GM12864 (cell line): ENCODE measurements at regions not wholly inside any gene's neighbourhood (a gene's known extent, or its start where the extent isn't known, plus 50 kb on each side); places are given as distances from the start of the nearest gene placed in this dataset.
"Not testable (repeated sequence)": the region's sequence is repeated elsewhere in the genome, so short reads cannot be mapped to it uniquely, and the experiment has no call there.

Experiments
- DNase-seq: peaks from one replicate; pipeline ENCODE4 v3.0.0-alpha.2; 2011; ENCODE audit warnings: low read depth
- H3K4me3 ChIP-seq: 2 replicates; pipeline ENCODE4 v1.5.1; 2011; ENCODE audit warnings: mild to moderate bottlenecking, low read depth, low read length, control low read depth
- CTCF ChIP-seq: IDR thresholded peaks from 2 replicates; pipeline ENCODE4 v1.5.1; 2011; ENCODE audit warnings: low read depth, mild to moderate bottlenecking, moderate library complexity, low read length, control low read depth, inconsistent platforms; ENCODE audit errors: missing control alignments

- DNase-seq = no peak
- TF ChIP-seq CTCF = no peak
- H3K4me3 ChIP-seq = no peak overlapping the region
Measured at GRCh38 chr7:156036153-156036552, 223.9 kb upstream of the SHH start.

- DNase-seq = not testable (repeated sequence)
Measured at GRCh38 chr7:156035387-156035786, 223.1 kb upstream of the SHH start.

GRCh38 chr7:156034397-156034796 is 222.1 kb upstream of the SHH start:
- no peak overlapping the region for H3K4me3 ChIP-seq
- TF ChIP-seq CTCF = no peak
- DNase-seq = peak; percentile 18

More at GRCh38 chr7:156035387-156035786, 223.1 kb upstream of the SHH start:
- H3K4me3 ChIP-seq = not testable (repeated sequence)

GRCh38 chr7:156032973-156033372 is 220.7 kb upstream of the SHH start:
- DNase-seq = no peak
- no peak overlapping the region for H3K4me3 ChIP-seq
- TF ChIP-seq CTCF = no peak

- DNase-seq = no peak
- no peak for TF ChIP-seq CTCF
- H3K4me3 ChIP-seq = no peak overlapping the region
Measured at GRCh38 chr7:156031679-156032478, 219.6 kb upstream of the SHH start.

GRCh38 chr7:156029460-156030007 is 217.3 kb upstream of the SHH start:
- DNase-seq = no peak
- TF ChIP-seq CTCF = no peak
- H3K4me3 ChIP-seq = no peak overlapping the region

- TF ChIP-seq CTCF = no peak
- no peak for DNase-seq
- no peak overlapping the region for H3K4me3 ChIP-seq
Measured at GRCh38 chr7:156028521-156028920, 216.3 kb upstream of the SHH start.
